HepG2 (cell line): ENCODE measurements at regions not wholly inside any gene's neighbourhood (a gene's known extent, or its start where the extent isn't known, plus 50 kb on each side); places are given as distances from the start of the nearest gene placed in this dataset.

Experiments used
- ATAC-seq: fragments of 200-7000 bp; cut with Tn5 transposase; 3 replicates; pipeline ENCODE4 v1.9.1; 2020; ENCODE audit warnings: mild to moderate bottlenecking, moderate library complexity
- BruUV-seq: library from RNA; stranded (reverse); fragments of 400-500 nt; replicated peaks from 2 replicates; lab custom pipeline; 2021; lab: Mats Ljungman, UMichigan
- CTCF ChIA-PET: fragments of 300-600 bp; formaldehyde crosslinking; extraction: SDS; loops from one replicate; lab custom pipeline; 2021; ENCODE audit warnings: low total read pairs, inconsistent platforms, low intra/inter-chr PET ratio; lab: Yijun Ruan, JAX
- POLR2A ChIA-PET: fragments of 350-600 bp; sonication (Branson Sonifier 250); formaldehyde crosslinking; loops from one replicate; lab custom pipeline; 2020; ENCODE audit warnings: antibody characterized with exemption, inconsistent platforms; lab: Yijun Ruan, JAX
- DNase-seq: peaks from one replicate; pipeline ENCODE4 v3.0.0-alpha.2; 2015; ENCODE audit warnings: low spot score
- FAIRE-seq: peaks from 3 replicates; lab custom pipeline; 2011; peaks lifted over from hg19 to GRCh38; lab: Jason Lieb, UNC
- H2AFZ ChIP-seq: one replicate; pipeline ENCODE4 v1.6.1; 2011; ENCODE audit warnings: low read length, inconsistent platforms
- H3K27ac ChIP-seq: fragments of 300-600 bp; 3 replicates; pipeline ENCODE4 v1.8.0; 2011; ENCODE audit warnings: mixed run types, mild to moderate bottlenecking, mixed read lengths, low read length, inconsistent platforms; ENCODE audit not compliant: insufficient read depth; ENCODE audit errors: extremely low read length
- H3K27me3 ChIP-seq, 2 experiments: fragments of 200-600 bp in 1 of 2; 2 replicates in 1 of 2; 3 replicates in 1 of 2; pipeline versions ENCODE4 v1.6.0 to v1.8.0; 2011; ENCODE audit warnings: low read length in 2 of 2, mild to moderate bottlenecking in 2 of 2, moderate library complexity in 2 of 2, inconsistent platforms in 1 of 2; ENCODE audit not compliant: insufficient read depth in 2 of 2, control insufficient read depth in 1 of 2
- H3K36me3 ChIP-seq, 2 experiments: fragments of 200-600 bp in 1 of 2; replicated peaks in 1 of 2; 2 replicates in 1 of 2; 3 replicates in 1 of 2; pipeline versions ENCODE4 v1.5.1 to v1.8.0; 2011; ENCODE audit warnings: low read length in 2 of 2, inconsistent platforms in 1 of 2; ENCODE audit not compliant: insufficient read depth in 2 of 2, control insufficient read depth in 1 of 2
- H3K4me1 ChIP-seq: 2 replicates; pipeline ENCODE4 v1.5.1; 2012; ENCODE audit warnings: low read length, inconsistent platforms; ENCODE audit not compliant: insufficient read depth
- H3K4me2 ChIP-seq: 2 replicates; pipeline ENCODE4 v1.6.0; 2011; ENCODE audit warnings: low read depth, low read length, inconsistent platforms
- H3K4me3 ChIP-seq, 3 experiments: fragments of 200-600 bp in 1 of 3; sonication (generic), shearing (Covaris generic) in 1 of 3; replicated peaks in 1 of 3; 2 replicates each; pipeline ENCODE4 v1.5.1; 2011 to 2016; ENCODE audit warnings: low read length in 3 of 3, inconsistent platforms in 2 of 3, low read depth in 2 of 3, mild to moderate bottlenecking in 2 of 3, control low read depth in 1 of 3, mixed read lengths in 1 of 3; ENCODE audit not compliant: insufficient read depth in 1 of 3
- H3K79me2 ChIP-seq: one replicate; pipeline ENCODE4 v1.6.1; 2011; ENCODE audit warnings: low read length, inconsistent platforms; ENCODE audit not compliant: insufficient read depth
- H3K9ac ChIP-seq: 2 replicates; pipeline ENCODE4 v1.6.0; 2011; ENCODE audit warnings: mild to moderate bottlenecking, low read depth, low read length, inconsistent platforms; ENCODE audit not compliant: insufficient read depth
- H3K9me3 ChIP-seq: 2 replicates; pipeline ENCODE4 v1.5.1; 2012; ENCODE audit warnings: mild to moderate bottlenecking, low read length
- H4K20me1 ChIP-seq: 2 replicates; pipeline ENCODE4 v1.6.0; 2011; ENCODE audit warnings: inconsistent platforms, mild to moderate bottlenecking, low read length, moderate library complexity; ENCODE audit not compliant: insufficient read depth
- EHMT2 ChIP-seq: fragments of 200-600 bp; sonication (generic); IDR thresholded peaks from 2 replicates; pipeline ENCODE4 v1.7.0; 2017; ENCODE audit warnings: antibody characterized with exemption, low read depth, low read length, borderline replicate concordance
- KLF13 ChIP-seq: sonication (generic); formaldehyde crosslinking; IDR thresholded peaks from 2 replicates; pipeline ENCODE4 v1.4.0; 2020; ENCODE audit warnings: mild to moderate bottlenecking, missing genetic modification reagents
- POLR2G ChIP-seq: fragments of 200-400 bp; formaldehyde crosslinking; IDR thresholded peaks from 2 replicates; pipeline ENCODE4 v1.6.1; 2018; ENCODE audit warnings: mild to moderate bottlenecking, low read depth, low read length, moderate library complexity
- RBFOX2 ChIP-seq: fragments of 200-400 bp; formaldehyde crosslinking; IDR thresholded peaks from 2 replicates; pipeline ENCODE4 v1.6.1; 2017; ENCODE audit warnings: low read depth, mild to moderate bottlenecking, low read length
- TBX3 ChIP-seq: fragments of 450-650 bp; IDR thresholded peaks from 2 replicates; pipeline ENCODE4 v1.6.1; 2017; ENCODE audit warnings: antibody characterized with exemption, mild to moderate bottlenecking, inconsistent platforms, borderline replicate concordance
- ZBTB20 ChIP-seq: sonication (generic); formaldehyde crosslinking; IDR thresholded peaks from 2 replicates; pipeline ENCODE4 v1.8.1; 2023; ENCODE audit warnings: missing genetic modification reagents, low read depth, mild to moderate bottlenecking, borderline replicate concordance
- ZFP90 ChIP-seq: sonication (generic); formaldehyde crosslinking; IDR thresholded peaks from 2 replicates; pipeline ENCODE4 v1.8.0; 2022; ENCODE audit warnings: missing genetic modification reagents, mild to moderate bottlenecking, inconsistent platforms, borderline replicate concordance
- ZFYVE20 ChIP-seq: sonication (generic); formaldehyde crosslinking; IDR thresholded peaks from 2 replicates; pipeline ENCODE4 v1.8.0; 2023; ENCODE audit warnings: low read depth, mild to moderate bottlenecking, moderate library complexity, missing genetic modification reagents, borderline replicate concordance
- ZNF678 ChIP-seq: sonication (generic); formaldehyde crosslinking; IDR thresholded peaks from 2 replicates; pipeline ENCODE4 v1.4.0; 2020; ENCODE audit warnings: mild to moderate bottlenecking, missing genetic modification reagents
- ZNF800 ChIP-seq: sonication (generic); formaldehyde crosslinking; IDR thresholded peaks from 2 replicates; pipeline ENCODE4 v1.4.0; 2020; ENCODE audit warnings: missing genetic modification reagents
- WGBS: methylation state at CpG from one replicate; pipeline ENCODE4 v1.1.6; 2017; ENCODE audit warnings: low lambda C conversion rate; 5-methylcytosine and 5-hydroxymethylcytosine counted together
- in situ Hi-C: cut with HindIII; loops from 2 replicates; pipeline ENCODE4 v1.10.0; 2017; ENCODE audit warnings: low pct_unique_long_range_greater_than_20kb; ENCODE audit not compliant: extremely low pct_ligation_motif_present
- intact Hi-C: fragments of 100-400 bp; cut with micrococcal nuclease; formaldehyde crosslinking; loops from one replicate; pipeline ENCODE4 v1.10.0; 2022; ENCODE audit not compliant: unreplicated experiment
- TF ChIP-seq, protein P1 (sequence below), 2 experiments: fragments of 450-650 bp in 1 of 2; sonication (generic) in 1 of 2; formaldehyde crosslinking; IDR thresholded peaks; 2 replicates each; pipeline versions ENCODE4 v1.5.0 to v1.8.0; 2020 to 2022; ENCODE audit warnings: mild to moderate bottlenecking in 1 of 2, missing genetic modification reagents in 1 of 2

DNA sequence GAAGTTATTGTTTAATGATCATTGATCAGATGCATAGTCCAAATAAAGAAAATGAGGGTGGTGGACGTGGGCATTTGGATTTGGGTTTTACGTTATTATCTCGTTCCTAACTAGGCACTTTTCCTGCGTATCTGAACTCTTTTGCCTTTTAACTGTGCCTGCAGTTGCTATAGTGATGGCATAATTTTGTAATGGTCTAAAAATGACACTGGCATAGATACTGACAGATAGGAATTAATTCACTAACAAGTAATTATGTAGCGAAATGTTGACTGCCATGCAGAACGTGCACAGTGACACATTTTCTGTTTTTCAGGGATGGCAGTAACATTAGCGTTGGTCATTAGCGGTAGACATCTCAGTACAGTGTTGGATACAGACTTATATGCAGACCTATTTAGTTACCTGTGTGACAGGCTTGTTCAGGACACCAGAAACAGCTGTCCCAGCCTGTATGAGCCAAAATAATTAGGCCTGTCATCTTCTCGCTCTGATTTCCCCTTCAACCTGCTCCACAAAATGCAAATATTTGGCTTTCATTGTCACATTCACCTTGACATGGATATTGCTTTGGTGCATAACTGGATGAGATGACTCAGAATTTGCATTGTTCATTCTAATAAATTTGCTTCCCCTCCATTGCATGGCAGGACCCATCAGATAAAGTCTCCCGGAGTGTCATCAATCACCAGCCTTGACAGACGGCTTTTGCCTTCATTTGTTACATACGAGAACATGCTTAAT, 413.3 kb upstream of the IRX1 start:
- Histone ChIP-seq H3K4me1 (no peaks in the 10 kb centered on the region), H3K27me3 (peaks cover 1 to 18% of the 10 kb centered on the region in 2 experiments), H3K27ac (no peak overlapping the region), H3K4me3 (no peak overlapping the region), H2AFZ (no peak overlapping the region), H3K9me3 (no peaks in the 10 kb centered on the region), H3K79me2 (no peaks in the 10 kb centered on the region), H3K9ac (no peak overlapping the region), H3K36me3 (no peaks in the 10 kb centered on the region), H3K4me2 (no peak overlapping the region), H4K20me1 (no peaks in the 10 kb centered on the region)
- no TSS peak for BruUV-seq
- DNase-seq, result no peak
- ChIA-PET POLR2A (no interaction called here), CTCF (no interaction called here)
- TF ChIP-seq KLF13 (CRISPR knock-in tag), result no peak
- TF ChIP-seq ZNF678 (CRISPR knock-in tag), result no peak
- TF ChIP-seq TBX3, result no peak
- no peak for TF ChIP-seq ZFP90 (CRISPR knock-in tag)
- TF ChIP-seq EHMT2, result no peak
- no peak for TF ChIP-seq ZFYVE20
- no peak for TF ChIP-seq ZNF800 (CRISPR knock-in tag)
- no peak for TF ChIP-seq POLR2G
- no peak for TF ChIP-seq RBFOX2
- TF ChIP-seq, protein P1, sequence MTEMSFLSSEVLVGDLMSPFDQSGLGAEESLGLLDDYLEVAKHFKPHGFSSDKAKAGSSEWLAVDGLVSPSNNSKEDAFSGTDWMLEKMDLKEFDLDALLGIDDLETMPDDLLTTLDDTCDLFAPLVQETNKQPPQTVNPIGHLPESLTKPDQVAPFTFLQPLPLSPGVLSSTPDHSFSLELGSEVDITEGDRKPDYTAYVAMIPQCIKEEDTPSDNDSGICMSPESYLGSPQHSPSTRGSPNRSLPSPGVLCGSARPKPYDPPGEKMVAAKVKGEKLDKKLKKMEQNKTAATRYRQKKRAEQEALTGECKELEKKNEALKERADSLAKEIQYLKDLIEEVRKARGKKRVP (CRISPR knock-in tag; IDR thresholded peaks at IDR 0.05), result no peak
- TF ChIP-seq ZBTB20, result no peak
- in situ Hi-C loops, result no loop called here
- no peak for ATAC-seq
- intact Hi-C loops, result no loop called here
- no peak for FAIRE-seq
- 27% methylated on average over 12 of the region's 12 CpGs for WGBS
